ENCODE measurements at regions not wholly inside any gene's neighbourhood (a gene's known extent, or its start where the extent isn't known, plus 50 kb on each side); places are given as distances from the start of the nearest gene placed in this dataset.

DNA sequence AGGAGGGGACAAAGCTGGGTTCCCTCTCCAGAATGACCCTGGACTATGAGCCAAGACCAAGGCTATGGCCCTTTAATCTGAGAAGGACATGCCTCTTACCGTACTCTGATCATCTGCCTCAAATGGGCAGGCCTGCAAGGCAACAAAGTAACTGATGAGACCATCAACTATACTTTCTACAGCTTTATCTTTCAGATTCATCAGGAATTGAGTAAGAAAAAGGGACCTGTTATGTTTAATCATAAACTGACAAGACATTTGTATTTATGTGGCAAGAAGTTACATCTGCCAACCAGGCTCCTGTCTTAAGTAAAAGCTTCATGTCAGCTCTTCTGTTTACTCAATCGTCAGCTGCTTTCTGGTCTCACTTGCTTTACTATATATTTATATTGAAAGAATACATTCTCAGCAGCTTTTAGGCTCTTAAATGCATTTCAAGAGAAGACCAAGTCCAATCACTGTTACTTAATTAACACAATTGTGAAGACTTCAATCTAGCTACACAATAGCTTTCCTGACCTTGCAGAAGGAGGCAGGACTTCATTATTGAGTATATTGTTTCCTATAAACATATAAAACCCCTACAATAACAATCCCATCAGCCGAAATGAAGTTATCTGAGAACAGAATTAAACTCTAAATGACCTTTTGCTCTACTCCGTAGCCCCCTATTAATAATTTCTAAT, 163.8 kb downstream of the ETAA1 start:
- no peak for TF ChIP-seq POLR2A (IDR thresholded peaks at IDR 0.05)
- TF ChIP-seq, protein P1, sequence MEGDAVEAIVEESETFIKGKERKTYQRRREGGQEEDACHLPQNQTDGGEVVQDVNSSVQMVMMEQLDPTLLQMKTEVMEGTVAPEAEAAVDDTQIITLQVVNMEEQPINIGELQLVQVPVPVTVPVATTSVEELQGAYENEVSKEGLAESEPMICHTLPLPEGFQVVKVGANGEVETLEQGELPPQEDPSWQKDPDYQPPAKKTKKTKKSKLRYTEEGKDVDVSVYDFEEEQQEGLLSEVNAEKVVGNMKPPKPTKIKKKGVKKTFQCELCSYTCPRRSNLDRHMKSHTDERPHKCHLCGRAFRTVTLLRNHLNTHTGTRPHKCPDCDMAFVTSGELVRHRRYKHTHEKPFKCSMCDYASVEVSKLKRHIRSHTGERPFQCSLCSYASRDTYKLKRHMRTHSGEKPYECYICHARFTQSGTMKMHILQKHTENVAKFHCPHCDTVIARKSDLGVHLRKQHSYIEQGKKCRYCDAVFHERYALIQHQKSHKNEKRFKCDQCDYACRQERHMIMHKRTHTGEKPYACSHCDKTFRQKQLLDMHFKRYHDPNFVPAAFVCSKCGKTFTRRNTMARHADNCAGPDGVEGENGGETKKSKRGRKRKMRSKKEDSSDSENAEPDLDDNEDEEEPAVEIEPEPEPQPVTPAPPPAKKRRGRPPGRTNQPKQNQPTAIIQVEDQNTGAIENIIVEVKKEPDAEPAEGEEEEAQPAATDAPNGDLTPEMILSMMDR (IDR thresholded peaks at IDR 0.05), result no peak

All from body of pancreas (tissue), 4 donors.